Stomach (tissue), 8 donors: ENCODE measurements at regions not wholly inside any gene's neighbourhood (a gene's known extent, or its start where the extent isn't known, plus 50 kb on each side); places are given as distances from the start of the nearest gene placed in this dataset.

ENCODE experiments used
- DNase-seq, 2 donors: peaks; one replicate each; pipeline versions ENCODE4 v3.0.0 to v3.0.0-alpha.2; 2013 to 2019
- H3K27ac ChIP-seq, 5 donors: fragments of 200-600 bp in 4 of 5; sonication (generic) in 4 of 5; one replicate each; pipeline ENCODE4 v1.5.1; 2013 to 2019; ENCODE audit warnings: mild to moderate bottlenecking in 1 of 5, moderate library complexity in 1 of 5
- H3K27me3 ChIP-seq, 3 donors: fragments of 200-600 bp; sonication (generic); one replicate each; pipeline ENCODE4 v1.5.1; 2017 to 2019; ENCODE audit warnings: mixed run types in 1 of 3
- H3K36me3 ChIP-seq, 4 donors: fragments of 200-600 bp; sonication (generic); 1 replicate in 3 of 4; 2 replicates in 1 of 4; pipeline ENCODE4 v1.5.1; 2016 to 2019
- H3K4me1 ChIP-seq, 4 donors: fragments of 200-600 bp; sonication (generic); one replicate each; pipeline ENCODE4 v1.5.1; 2016 to 2019
- H3K4me3 ChIP-seq, 4 donors: fragments of 200-600 bp; sonication (generic) in 3 of 4; one replicate each; pipeline ENCODE4 v1.5.1; 2016 to 2019; ENCODE audit warnings: mild to moderate bottlenecking in 1 of 4
- H3K9me3 ChIP-seq, 4 donors: fragments of 200-600 bp; sonication (generic); one replicate each; pipeline ENCODE4 v1.5.1; 2016 to 2019
- EP300 ChIP-seq: sonication (generic); formaldehyde crosslinking; IDR thresholded peaks from one replicate; pipeline ENCODE4 v1.6.1; 2017; ENCODE audit warnings: antibody characterized with exemption
- POLR2A ChIP-seq, 4 donors: fragments of 450-650 bp; IDR thresholded peaks; one replicate each; pipeline ENCODE4 v1.6.1; 2016; ENCODE audit warnings: antibody characterized with exemption in 4 of 4, control low read depth in 2 of 4, mild to moderate bottlenecking in 1 of 4, moderate library complexity in 1 of 4
- POLR2AphosphoS5 ChIP-seq, 3 donors: sonication (generic); formaldehyde crosslinking; IDR thresholded peaks; one replicate each; pipeline ENCODE4 v1.6.1; 2016; ENCODE audit warnings: antibody characterized with exemption in 3 of 3
- WGBS, 5 donors: extraction: QIAGEN DNeasy Blood & Tissue Kit in 3 of 5; methylation state at CpG; one replicate each; pipeline versions ENCODE4 v1.1.5 to v1.1.7; 2013 to 2018; 5-methylcytosine and 5-hydroxymethylcytosine counted together
- intact Hi-C: fragments of 100-400 bp; cut with DNase I; formaldehyde crosslinking; loops from one replicate; pipeline ENCODE4 v1.15.1; 2023; ENCODE audit warnings: low total_unique reads
- TF ChIP-seq, protein P1 (sequence below), 7 experiments: fragments of 450-650 bp in 4 of 7; fragments of 200-600 bp in 3 of 7; sonication (generic) in 3 of 7; IDR thresholded peaks; one replicate each; pipeline ENCODE4 v1.5.1; 2016 to 2019; ENCODE audit warnings: antibody characterized with exemption in 7 of 7, control low read depth in 2 of 7, mild to moderate bottlenecking in 1 of 7
- donor health status: healthy with polysubstance abuse.
- donor health status: Bipolar disorder and iron deficiency.
- donor health status: healthy.

DNA sequence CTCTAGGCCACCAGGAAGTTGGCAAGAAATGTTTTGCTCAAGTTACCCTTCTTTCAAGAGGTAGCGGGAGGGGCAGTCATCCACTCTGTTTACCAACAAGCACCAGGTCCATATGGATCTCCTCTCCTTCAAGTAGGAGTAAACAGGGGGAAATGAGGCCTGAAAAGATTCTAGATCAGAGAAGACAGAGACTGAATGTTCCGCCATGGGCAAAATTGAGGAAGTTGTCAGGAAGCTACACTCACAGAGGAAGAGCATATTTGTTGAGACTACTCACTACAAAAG, 81.6 kb downstream of the KLF15 start:
- intact Hi-C loops: no loop called here
- 80 to 92% (median 84%) methylated on average over 2 of the region's 2 CpGs for WGBS, 5 donors
- Histone ChIP-seq H3K27ac (peak overlapping the region in 3 of 5 donors; percentile 8 to 26 (median 11)), H3K27me3 (peaks cover 0 to 9% (median 0%) of the 10 kb centered on the region in 3 donors), H3K9me3 (no peaks in the 10 kb centered on the region), H3K4me1 (peaks cover 11 to 19% (median 11%) of the 10 kb centered on the region in 4 donors), H3K4me3 (no peak overlapping the region), H3K36me3 (no peaks in the 10 kb centered on the region)
- no peak for TF ChIP-seq POLR2AphosphoS5 (IDR thresholded peaks at IDR 0.05)
- no peak for TF ChIP-seq POLR2A (IDR thresholded peaks at IDR 0.05)
- TF ChIP-seq, protein P1, sequence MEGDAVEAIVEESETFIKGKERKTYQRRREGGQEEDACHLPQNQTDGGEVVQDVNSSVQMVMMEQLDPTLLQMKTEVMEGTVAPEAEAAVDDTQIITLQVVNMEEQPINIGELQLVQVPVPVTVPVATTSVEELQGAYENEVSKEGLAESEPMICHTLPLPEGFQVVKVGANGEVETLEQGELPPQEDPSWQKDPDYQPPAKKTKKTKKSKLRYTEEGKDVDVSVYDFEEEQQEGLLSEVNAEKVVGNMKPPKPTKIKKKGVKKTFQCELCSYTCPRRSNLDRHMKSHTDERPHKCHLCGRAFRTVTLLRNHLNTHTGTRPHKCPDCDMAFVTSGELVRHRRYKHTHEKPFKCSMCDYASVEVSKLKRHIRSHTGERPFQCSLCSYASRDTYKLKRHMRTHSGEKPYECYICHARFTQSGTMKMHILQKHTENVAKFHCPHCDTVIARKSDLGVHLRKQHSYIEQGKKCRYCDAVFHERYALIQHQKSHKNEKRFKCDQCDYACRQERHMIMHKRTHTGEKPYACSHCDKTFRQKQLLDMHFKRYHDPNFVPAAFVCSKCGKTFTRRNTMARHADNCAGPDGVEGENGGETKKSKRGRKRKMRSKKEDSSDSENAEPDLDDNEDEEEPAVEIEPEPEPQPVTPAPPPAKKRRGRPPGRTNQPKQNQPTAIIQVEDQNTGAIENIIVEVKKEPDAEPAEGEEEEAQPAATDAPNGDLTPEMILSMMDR (IDR thresholded peaks at IDR 0.05): no peak
- no peak for TF ChIP-seq EP300
- no peak for DNase-seq

DNA sequence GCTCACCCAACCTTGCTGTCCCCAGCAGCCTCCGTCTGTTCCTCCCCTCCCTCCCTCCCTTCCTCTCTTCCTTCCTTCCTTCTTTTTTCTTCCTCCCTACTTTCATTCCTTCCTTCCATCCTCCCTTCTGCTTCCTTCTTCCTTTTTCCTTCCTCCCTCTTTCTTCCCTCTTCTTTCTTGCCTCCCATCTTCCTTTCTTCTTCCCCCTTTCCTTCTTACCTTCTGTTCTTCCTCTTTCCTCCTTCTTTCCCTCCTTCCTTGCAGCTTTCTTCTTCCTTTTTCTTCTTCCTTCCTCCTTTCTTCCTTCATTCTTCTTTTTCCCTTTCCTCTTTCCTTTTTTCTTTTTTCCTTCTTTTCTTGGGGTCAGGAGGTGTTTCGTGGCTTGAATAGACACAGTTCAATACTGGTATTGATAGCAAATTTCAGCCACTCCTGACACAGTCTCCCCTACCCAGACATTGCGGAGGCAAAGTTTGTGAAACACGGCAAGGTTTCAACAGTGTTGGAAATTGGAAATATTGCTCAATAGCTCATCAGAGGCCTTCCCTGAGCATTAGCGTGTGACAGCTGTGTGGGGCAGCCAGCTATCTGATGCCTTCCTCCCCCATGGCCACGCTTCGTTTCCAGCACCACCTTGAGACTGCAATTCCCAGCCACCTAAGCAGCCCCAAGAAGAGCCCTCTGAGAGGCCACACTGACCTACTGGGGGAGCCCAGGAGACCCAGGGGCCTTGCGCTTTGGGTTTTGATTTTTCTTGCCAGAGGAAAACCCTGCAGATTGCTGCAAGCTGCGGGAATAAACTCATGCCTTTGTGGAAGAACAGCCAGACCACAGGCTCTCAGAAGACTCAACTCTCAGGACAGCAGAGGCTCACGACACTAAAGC, 82.2 kb downstream of the KLF15 start:
- WGBS, 5 donors: 81 to 85% (median 83%) methylated on average over 10 of the region's 10 CpGs
- no peak for DNase-seq
- intact Hi-C loops: no loop called here
- Histone ChIP-seq H3K9me3 (no peaks in the 10 kb centered on the region), H3K4me1 (peaks cover 13 to 25% (median 15%) of the 10 kb centered on the region in 4 donors), H3K27me3 (peaks cover 0 to 9% (median 0%) of the 10 kb centered on the region in 3 donors), H3K36me3 (no peaks in the 10 kb centered on the region), H3K4me3 (no peak overlapping the region), H3K27ac (peak overlapping the region in 3 of 5 donors; percentile 8 to 26 (median 11))
- TF ChIP-seq, protein P1 (IDR thresholded peaks at IDR 0.05): no peak
- TF ChIP-seq EP300: no peak
- no peak for TF ChIP-seq POLR2A (IDR thresholded peaks at IDR 0.05)
- TF ChIP-seq POLR2AphosphoS5 (IDR thresholded peaks at IDR 0.05): no peak

DNA sequence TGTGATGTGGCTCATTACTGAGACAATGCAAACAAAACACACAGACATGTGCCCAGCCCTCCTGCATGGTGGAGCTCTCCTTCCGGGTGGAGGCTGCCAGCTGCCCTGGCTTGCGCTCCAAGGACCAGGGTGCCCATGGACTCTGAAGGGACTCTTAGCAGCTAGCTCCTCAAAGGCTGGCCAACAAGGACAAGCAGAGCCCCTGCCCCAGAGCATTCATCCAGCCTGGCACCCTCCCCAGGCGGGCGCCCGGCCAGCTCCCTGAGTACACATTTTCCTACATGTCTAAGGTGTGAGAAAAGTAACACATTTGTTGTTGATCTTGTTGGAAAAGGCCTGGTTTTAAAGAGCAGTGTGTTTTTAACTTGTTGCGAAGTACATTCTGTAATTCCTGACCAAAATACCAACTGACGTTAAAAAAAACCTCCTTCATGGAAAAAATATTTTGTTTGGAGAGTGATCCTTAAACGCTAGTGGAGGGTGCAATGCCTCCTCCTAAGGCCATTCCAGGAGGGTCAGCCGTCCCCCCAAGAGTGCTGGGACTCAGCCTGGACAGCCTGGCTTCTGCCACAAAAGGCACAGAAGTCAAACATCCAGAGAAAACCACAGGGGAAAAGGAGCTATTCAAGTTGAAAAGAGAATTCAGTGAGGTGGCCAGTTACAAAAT, 86.9 kb downstream of the KLF15 start:
- Histone ChIP-seq H3K27ac (peak overlapping the region; percentile 86 to 90 (median 88)), H3K9me3 (no peaks in the 10 kb centered on the region), H3K4me1 (peaks cover 32 to 69% (median 52%) of the 10 kb centered on the region in 4 donors), H3K4me3 (no peak overlapping the region), H3K27me3 (peaks cover 0 to 28% (median 4%) of the 10 kb centered on the region in 3 donors), H3K36me3 (no peaks in the 10 kb centered on the region)
- TF ChIP-seq, protein P1 (IDR thresholded peaks at IDR 0.05): no peak
- TF ChIP-seq POLR2A (IDR thresholded peaks at IDR 0.05) (no peak), POLR2AphosphoS5 (IDR thresholded peaks at IDR 0.05) (peak in 2 of 3 donors; percentile 71 to 86), EP300 (peak; percentile 55)
- peak; percentile 69 to 95 for DNase-seq
- intact Hi-C loops: no loop called here
- WGBS, 5 donors: 19 to 41% (median 28%) methylated on average over 8 to 9 of the region's 9 CpGs

- peak overlapping the region; percentile 40 to 90 (median 88) for H3K27ac ChIP-seq
- WGBS, 5 donors: 65 to 68% (median 66%) methylated on average over 4 of the region's 4 CpGs
- peaks cover 32 to 69% (median 52%) of the 10 kb centered on the region in 4 donors for H3K4me1 ChIP-seq
- no peak overlapping the region for H3K4me3 ChIP-seq
- DNase-seq: no peak
- H3K27me3 ChIP-seq: peaks cover 0 to 28% (median 4%) of the 10 kb centered on the region in 3 donors
- H3K36me3 ChIP-seq: no peaks in the 10 kb centered on the region
- TF ChIP-seq, protein P1 (IDR thresholded peaks at IDR 0.05): no peak
- TF ChIP-seq POLR2AphosphoS5 (IDR thresholded peaks at IDR 0.05): no peak
- TF ChIP-seq POLR2A (IDR thresholded peaks at IDR 0.05): no peak
- TF ChIP-seq EP300: no peak
- no peaks in the 10 kb centered on the region for H3K9me3 ChIP-seq
- intact Hi-C loops: no loop called here
Measured at GRCh38 chr3:126269354-126269753, 87.9 kb downstream of the KLF15 start.
